ENCODE measurements at regions not wholly inside any gene's neighbourhood (a gene's known extent, or its start where the extent isn't known, plus 50 kb on each side); places are given as distances from the start of the nearest gene placed in this dataset.

DNA sequence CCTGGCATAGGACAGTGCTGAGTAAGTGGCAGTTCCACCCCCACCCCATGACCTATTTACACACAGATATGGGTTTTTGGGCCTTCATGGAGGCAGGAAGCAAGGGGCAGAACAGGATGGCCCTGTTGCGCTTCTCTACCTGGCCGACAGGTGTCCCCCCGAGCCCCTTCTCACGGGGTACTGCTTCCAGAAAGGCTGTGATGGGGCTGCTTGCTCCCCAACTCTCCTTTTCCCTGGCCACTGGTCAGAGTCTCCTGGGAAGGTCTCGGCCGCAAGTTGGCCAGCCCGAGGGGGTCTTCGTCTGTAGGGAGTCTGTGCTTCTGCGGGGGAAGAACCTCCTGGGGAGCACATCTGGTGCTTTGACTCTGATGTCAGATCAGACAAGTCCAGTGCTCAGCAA lies 139.8 kb upstream of the TNS3 start:
- H4K20me1 ChIP-seq (ENCODE audit: insufficient read depth, low read length), result no peaks in the 10 kb centered on the region
- H3K9me1 ChIP-seq (ENCODE audit: insufficient read depth, low read length), result peaks cover 17% of the 10 kb centered on the region
- dilution Hi-C loops (cut with HindIII; ENCODE audit: low sequenced_read_pairs, unreplicated experiment) (no loop called here), intact Hi-C loops (cut with micrococcal nuclease) (no loop called here), in situ Hi-C loops (cut with MboI; ENCODE audit: low sequenced_read_pairs) (no loop called here)
- H2BK15ac ChIP-seq (ENCODE audit: low read depth, low read length), result peak overlapping the region; percentile 61; the same call in 1 of the 3 replicates
- H2BK20ac ChIP-seq (ENCODE audit: low read depth, low read length), result 0 out of 2 replicates have a peak overlapping the region, but pooled peaks have one; percentile 28
- no peak overlapping the region for H3K23ac ChIP-seq (ENCODE audit: low read depth, low read length)
- ChIA-PET POLR2A (ENCODE audit: unreplicated experiment) (no interaction called here), CTCF (no interaction called here)
- H3K56ac ChIP-seq (ENCODE audit: extremely low read depth, insufficient read depth, low read length), result no peak overlapping the region
- TF ChIP-seq POLR2A (IDR thresholded peaks at IDR 0.05; ENCODE audit: low read depth, low read length) (no peak), MAZ (IDR thresholded peaks at IDR 0.05; ENCODE audit: borderline replicate concordance, low read depth, low read length) (no peak), NFE2L2 (IDR thresholded peaks at IDR 0.05; ENCODE audit: low read depth, low read length) (no peak), SMC3 (IDR thresholded peaks at IDR 0.05; ENCODE audit: low read depth, low read length) (no peak), FOS (IDR thresholded peaks at IDR 0.05; ENCODE audit: low read depth, low read length) (no peak), CHD1 (IDR thresholded peaks at IDR 0.05; ENCODE audit: low read depth, low read length) (no peak), RAD21 (IDR thresholded peaks at IDR 0.05; ENCODE audit: low read length) (no peak), RFX5 (IDR thresholded peaks at IDR 0.05; ENCODE audit: low read depth, low read length) (no peak), MAFK (IDR thresholded peaks at IDR 0.05; ENCODE audit: low read depth, low read length) (no peak), CEBPB (IDR thresholded peaks at IDR 0.05; ENCODE audit: low read depth, low read length) (no peak), RCOR1 (IDR thresholded peaks at IDR 0.05; ENCODE audit: insufficient replicate concordance, low read length) (no peak), BHLHE40 (IDR thresholded peaks at IDR 0.05; ENCODE audit: low read depth, low read length) (no peak), MXI1 (IDR thresholded peaks at IDR 0.05; ENCODE audit: borderline replicate concordance, low read depth, low read length) (no peak)
- TF ChIP-seq, protein P1, sequence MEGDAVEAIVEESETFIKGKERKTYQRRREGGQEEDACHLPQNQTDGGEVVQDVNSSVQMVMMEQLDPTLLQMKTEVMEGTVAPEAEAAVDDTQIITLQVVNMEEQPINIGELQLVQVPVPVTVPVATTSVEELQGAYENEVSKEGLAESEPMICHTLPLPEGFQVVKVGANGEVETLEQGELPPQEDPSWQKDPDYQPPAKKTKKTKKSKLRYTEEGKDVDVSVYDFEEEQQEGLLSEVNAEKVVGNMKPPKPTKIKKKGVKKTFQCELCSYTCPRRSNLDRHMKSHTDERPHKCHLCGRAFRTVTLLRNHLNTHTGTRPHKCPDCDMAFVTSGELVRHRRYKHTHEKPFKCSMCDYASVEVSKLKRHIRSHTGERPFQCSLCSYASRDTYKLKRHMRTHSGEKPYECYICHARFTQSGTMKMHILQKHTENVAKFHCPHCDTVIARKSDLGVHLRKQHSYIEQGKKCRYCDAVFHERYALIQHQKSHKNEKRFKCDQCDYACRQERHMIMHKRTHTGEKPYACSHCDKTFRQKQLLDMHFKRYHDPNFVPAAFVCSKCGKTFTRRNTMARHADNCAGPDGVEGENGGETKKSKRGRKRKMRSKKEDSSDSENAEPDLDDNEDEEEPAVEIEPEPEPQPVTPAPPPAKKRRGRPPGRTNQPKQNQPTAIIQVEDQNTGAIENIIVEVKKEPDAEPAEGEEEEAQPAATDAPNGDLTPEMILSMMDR (conservative IDR thresholded peaks at IDR 0.05; ENCODE audit: low read depth, low read length), result no peak
- TF ChIP-seq, protein P2, sequence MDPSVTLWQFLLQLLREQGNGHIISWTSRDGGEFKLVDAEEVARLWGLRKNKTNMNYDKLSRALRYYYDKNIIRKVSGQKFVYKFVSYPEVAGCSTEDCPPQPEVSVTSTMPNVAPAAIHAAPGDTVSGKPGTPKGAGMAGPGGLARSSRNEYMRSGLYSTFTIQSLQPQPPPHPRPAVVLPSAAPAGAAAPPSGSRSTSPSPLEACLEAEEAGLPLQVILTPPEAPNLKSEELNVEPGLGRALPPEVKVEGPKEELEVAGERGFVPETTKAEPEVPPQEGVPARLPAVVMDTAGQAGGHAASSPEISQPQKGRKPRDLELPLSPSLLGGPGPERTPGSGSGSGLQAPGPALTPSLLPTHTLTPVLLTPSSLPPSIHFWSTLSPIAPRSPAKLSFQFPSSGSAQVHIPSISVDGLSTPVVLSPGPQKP (IDR thresholded peaks at IDR 0.05; ENCODE audit: borderline replicate concordance, low read depth, low read length), result no peak
- TF ChIP-seq, protein P3, sequence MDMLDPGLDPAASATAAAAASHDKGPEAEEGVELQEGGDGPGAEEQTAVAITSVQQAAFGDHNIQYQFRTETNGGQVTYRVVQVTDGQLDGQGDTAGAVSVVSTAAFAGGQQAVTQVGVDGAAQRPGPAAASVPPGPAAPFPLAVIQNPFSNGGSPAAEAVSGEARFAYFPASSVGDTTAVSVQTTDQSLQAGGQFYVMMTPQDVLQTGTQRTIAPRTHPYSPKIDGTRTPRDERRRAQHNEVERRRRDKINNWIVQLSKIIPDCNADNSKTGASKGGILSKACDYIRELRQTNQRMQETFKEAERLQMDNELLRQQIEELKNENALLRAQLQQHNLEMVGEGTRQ (IDR thresholded peaks at IDR 0.05; ENCODE audit: low read depth, low read length), result no peak
- ATAC-seq (ENCODE audit: low read depth), result no peak
- H3K36me3 ChIP-seq (ENCODE audit: control insufficient read depth, insufficient read depth, low read length), result no peaks in the 10 kb centered on the region
- no peak overlapping the region for H2AK9ac ChIP-seq (replicated peaks; ENCODE audit: low read depth, low read length, poor library complexity)
- no peak overlapping the region for H2BK5ac ChIP-seq (ENCODE audit: low read depth, low read length, poor library complexity, severe bottlenecking)
- 0 out of 2 replicates have a peak overlapping the region, but pooled peaks have one; percentile 58 for H2BK120ac ChIP-seq (ENCODE audit: low read depth, low read length)
- peaks cover 21% of the 10 kb centered on the region for H3K4me1 ChIP-seq (ENCODE audit: control insufficient read depth, insufficient read depth, low read length)
- H3K9me3 ChIP-seq (ENCODE audit: control insufficient read depth, insufficient read depth, low read length), result no peaks in the 10 kb centered on the region
- BruUV-seq (replicated peaks), result no TSS peak
- no peak overlapping the region for H3K14ac ChIP-seq (replicated peaks; ENCODE audit: low read depth, low read length)
- H2AK5ac ChIP-seq (ENCODE audit: low read depth, low read length), result peak overlapping the region; percentile 83; the same call in 1 of the 2 replicates
- H3K9ac ChIP-seq (ENCODE audit: low read depth, low read length), result no peak overlapping the region
- WGBS, 2 experiments (ENCODE audit: extremely low coverage in 2 of 2, insufficient read length in 1 of 2), result no CpG with 5 or more reads among the region's 9 CpGs
- H3K27me3 ChIP-seq (ENCODE audit: control insufficient read depth, insufficient read depth, low read length), result no peaks in the 10 kb centered on the region
- H2AFZ ChIP-seq (replicated peaks; ENCODE audit: low read length, poor library complexity), result no peak overlapping the region
- H3K4ac ChIP-seq (ENCODE audit: low read depth, low read length), result peak overlapping the region; percentile 39; the same call in 1 of the 2 replicates
- H3K4me2 ChIP-seq (ENCODE audit: low read depth, low read length), result no peak overlapping the region
- no peak overlapping the region for H4K5ac ChIP-seq (ENCODE audit: low read depth, low read length)
- H4K8ac ChIP-seq (ENCODE audit: low read depth in 2 of 2, low read length in 2 of 2), result peak overlapping the region in 1 of 2 experiments; percentile 18; a peak in 1 of 4 replicates
- H3K27ac ChIP-seq (ENCODE audit: insufficient read depth, low read length), result no peak overlapping the region
- no peaks in the 10 kb centered on the region for H3K79me1 ChIP-seq (ENCODE audit: low read depth in 1 of 2, low read length in 2 of 2)
- H4K91ac ChIP-seq (ENCODE audit: insufficient read depth, low read depth, low read length), result no peak overlapping the region; the same call in 1 of the 2 replicates
- H3K18ac ChIP-seq (ENCODE audit: low read depth, low read length), result no peak overlapping the region; the same call in 1 of the 2 replicates
- H3K4me3 ChIP-seq (ENCODE audit: insufficient read depth, low read depth, low read length), result no peak overlapping the region
- DNase-seq, result no peak
